ENCODE measurements at regions not wholly inside any gene's neighbourhood (a gene's known extent, or its start where the extent isn't known, plus 50 kb on each side); places are given as distances from the start of the nearest gene placed in this dataset.
"Not testable (repeated sequence)": the region's sequence is repeated elsewhere in the genome, so short reads cannot be mapped to it uniquely, and the experiment has no call there.

GRCh38 chr5:67814569-67815311 is 400.8 kb upstream of the PIK3R1 start:
- DNase-seq: no peak

GRCh38 chr5:67813877-67814539 is 401.5 kb upstream of the PIK3R1 start:
- ATAC-seq (no peak), DNase-seq (no peak)

More at GRCh38 chr5:67814569-67815311, 400.8 kb upstream of the PIK3R1 start:
- ATAC-seq: no peak

DNA sequence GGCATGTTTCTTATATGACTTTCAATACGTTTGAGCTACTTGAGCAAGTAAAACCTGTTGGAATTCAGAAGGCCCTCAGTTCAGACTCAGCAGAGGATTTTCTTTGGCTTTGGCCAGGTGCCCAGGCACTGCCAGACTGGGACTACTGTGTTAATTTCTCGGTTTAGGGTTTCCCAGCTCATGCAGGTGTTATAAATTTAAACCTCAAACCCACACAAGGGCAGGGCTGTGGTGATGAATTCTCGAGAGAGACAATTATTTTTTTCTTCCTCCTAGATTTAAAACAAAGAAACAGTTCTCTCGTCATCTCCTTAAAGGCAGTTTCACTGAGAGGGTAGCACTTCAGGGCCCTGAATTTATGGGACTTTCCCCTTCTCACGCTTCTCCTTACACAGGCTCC is 406.0 kb upstream of the PIK3R1 start:
- no peak for DNase-seq
- ATAC-seq: no peak

GRCh38 chr5:67808340-67808739 is 407.2 kb upstream of the PIK3R1 start:
- DNase-seq (no peak), ATAC-seq (no peak)

DNA sequence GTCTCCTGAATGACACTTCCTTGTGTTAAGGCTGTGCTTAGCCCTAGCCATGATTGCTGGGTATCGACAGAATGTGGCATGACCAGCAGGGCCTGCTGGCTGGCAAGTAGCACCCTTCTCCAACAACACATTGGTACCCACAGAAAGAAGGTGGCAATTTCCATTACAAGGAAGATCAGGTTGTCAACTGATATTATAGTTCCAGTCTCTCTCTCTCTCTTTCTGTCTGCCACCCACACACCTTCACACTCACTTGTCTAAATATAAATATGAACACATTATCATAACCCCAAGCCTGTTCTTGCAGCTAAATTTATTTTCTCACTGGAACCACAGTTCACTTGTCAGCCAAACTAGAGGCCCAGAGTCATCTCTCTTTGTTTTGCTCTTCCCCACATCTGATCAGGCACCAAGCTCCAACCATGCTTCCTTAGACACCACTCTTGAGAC is 408.1 kb upstream of the PIK3R1 start:
- ATAC-seq (no peak), DNase-seq (no peak)

DNA sequence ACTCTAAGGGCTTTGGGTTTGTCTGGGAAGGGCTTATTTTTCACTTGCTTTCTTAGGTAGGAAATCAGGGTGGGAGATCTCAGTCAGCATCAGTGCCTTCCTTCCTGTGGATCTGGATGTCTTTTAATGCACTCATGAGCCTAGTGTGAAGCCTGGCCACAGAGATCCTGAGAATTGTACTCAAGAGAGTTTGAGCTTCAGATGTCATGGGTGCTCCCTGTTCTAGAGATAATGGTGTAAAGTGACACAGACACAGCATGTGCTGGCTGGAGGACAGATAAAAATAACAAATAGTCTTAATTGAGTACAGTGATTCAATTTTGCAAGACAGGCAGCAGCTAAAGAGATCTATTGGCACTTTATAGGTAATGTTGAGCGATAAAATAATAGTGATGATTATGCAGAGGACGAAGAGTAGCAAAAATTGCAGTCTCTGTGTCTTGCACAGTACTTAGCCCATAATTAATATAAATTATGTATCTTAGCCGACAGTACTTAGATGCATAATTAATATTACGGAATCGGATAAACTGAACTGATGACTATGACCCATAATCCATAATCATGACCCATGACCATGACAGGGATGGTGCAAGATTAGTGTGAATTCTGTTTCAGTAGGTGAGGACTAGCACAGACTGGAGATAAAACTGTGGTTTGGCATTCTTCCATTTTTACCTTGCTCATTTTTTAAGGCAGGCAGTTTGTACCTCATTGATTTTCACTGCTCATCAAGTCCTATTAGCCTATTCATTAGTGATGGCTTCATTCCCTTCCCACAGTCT is 408.7 kb upstream of the PIK3R1 start:
- DNase-seq (no peak), ATAC-seq (no peak)

DNA sequence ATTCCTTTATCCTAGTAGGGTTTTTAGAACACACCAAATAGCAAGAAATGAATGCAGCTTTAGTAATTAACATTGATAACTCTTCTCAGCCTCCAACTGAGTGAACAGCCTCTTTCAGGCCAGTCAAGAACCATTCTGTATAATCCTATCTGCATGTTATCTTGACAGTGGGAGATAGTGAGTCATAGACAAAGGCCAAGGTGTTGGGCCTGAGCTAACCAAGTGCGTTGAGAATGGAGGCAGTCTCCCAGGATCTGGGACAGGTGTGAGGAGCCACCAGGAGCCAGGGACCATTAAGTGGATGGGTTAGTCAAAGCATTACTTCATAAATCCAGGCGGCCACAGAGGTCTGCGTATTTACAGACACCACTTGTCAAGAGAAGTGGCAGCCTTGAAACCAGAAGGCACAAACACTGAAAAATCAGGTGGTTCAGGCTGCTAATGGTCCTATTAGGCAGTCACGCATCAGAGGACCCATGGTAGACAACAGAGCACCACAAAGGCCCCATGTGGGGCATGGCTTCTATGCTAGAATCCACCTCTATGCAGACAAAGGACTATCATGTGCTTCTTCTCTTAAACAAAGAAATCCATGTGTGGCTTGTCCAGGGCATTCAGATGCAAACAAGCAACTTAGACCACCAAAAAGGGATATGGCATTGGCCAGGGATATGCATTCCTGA is 409.7 kb upstream of the PIK3R1 start:
- ATAC-seq: no peak
- no peak for DNase-seq

- DNase-seq (no peak), ATAC-seq (no peak)
Observed at GRCh38 chr5:67802766-67803165, 412.8 kb upstream of the PIK3R1 start.

- no peak for ATAC-seq
- DNase-seq: no peak
Observed at GRCh38 chr5:67799732-67800234, 415.8 kb upstream of the PIK3R1 start.

DNA sequence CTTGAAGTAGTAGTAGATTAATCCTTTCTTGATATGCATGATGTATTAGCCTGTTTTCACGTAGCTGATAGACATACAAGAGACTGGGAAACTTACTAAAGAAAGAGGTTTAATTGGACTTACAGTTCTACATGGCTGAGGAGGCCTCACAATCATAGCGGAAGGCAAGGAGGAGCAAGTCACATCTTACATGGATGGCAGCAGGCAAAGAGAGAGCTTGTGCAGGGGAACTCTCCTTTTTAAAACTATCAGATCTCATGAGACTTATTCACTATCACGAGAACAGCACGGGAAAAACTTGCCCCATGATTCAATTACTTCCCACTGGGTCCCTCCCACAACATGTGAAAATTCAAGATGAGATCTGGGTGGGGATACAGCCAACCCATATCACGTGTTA is 417.1 kb upstream of the PIK3R1 start:
- not testable (repeated sequence) for ATAC-seq, DNase-seq

DNA sequence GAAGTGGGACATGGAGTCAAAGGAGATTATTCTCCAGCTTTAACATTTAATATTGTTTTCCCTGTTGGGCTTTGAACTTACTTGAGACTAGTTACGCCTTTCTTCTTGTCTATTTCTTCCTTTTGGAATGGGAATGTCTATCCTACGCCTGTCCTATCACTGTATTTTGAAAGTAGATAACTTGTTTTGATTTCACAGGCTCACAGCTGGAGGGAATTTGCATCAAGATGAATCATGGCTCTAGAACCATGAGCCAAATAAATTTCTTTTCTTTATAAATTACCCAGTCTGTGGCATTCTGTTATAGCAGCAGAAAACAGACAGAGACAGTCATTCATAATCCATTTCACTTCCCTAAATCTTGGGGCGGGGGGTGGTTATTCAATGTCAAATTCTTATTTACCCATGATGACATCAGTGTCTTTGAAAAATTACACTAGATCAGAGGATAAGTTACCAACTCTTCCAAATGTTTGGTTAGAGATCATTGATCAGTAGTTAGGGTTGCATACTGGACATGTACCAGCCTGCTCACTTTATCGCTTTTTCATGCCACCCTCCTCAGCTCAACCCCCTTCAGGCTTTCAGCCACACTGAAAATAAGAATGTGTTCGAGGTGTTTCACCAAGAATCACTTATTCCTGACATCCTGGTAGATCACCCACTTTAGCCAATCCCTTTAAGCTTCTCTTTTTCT is 419.6 kb upstream of the PIK3R1 start:
- ATAC-seq (no peak), DNase-seq (no peak)

- DNase-seq (no peak), ATAC-seq (no peak)
Observed at GRCh38 chr5:67793966-67794365, 421.6 kb upstream of the PIK3R1 start.

DNA sequence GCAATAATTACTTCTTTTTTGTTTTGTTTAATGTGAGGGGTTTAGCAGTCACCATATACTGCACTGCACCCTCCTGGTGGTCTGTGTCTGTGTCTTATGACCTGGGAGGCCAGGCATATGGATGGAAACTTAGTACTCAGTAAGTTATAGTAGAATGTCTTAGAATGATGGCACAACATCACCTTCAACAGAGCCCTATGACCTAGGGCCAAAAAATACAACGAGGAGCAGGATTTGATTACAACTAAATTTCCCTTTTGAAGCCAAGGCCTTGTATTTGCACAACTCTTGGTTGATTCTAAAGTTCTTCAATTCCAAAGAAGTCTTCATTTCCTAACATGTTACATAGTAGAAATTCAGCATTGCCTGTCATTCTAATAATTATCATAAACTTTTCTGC is 422.1 kb upstream of the PIK3R1 start:
- ATAC-seq (no peak), DNase-seq (no peak)

DNA sequence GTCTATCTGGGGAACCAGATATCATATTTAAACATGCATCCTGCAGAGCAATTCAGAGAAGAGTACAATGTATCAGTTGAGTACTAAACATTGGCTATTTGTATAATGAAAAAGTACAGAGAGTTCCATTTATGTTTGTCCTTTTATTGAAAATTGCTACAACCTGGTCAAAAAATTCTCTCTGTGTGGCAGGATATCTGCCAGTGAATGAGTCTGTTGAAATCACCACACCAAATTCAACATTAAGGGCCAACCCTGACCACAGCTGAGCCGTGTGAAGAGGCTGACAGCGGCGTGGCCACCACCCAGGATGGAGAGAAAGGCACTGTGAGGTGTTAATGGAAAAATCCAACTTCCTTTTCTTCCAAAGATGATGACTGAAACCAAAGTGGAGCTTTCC is 422.7 kb upstream of the PIK3R1 start:
- DNase-seq (no peak), ATAC-seq (no peak)

GRCh38 chr5:67790390-67790789 is 425.2 kb upstream of the PIK3R1 start:
- DNase-seq (no peak), ATAC-seq (no peak)

DNA sequence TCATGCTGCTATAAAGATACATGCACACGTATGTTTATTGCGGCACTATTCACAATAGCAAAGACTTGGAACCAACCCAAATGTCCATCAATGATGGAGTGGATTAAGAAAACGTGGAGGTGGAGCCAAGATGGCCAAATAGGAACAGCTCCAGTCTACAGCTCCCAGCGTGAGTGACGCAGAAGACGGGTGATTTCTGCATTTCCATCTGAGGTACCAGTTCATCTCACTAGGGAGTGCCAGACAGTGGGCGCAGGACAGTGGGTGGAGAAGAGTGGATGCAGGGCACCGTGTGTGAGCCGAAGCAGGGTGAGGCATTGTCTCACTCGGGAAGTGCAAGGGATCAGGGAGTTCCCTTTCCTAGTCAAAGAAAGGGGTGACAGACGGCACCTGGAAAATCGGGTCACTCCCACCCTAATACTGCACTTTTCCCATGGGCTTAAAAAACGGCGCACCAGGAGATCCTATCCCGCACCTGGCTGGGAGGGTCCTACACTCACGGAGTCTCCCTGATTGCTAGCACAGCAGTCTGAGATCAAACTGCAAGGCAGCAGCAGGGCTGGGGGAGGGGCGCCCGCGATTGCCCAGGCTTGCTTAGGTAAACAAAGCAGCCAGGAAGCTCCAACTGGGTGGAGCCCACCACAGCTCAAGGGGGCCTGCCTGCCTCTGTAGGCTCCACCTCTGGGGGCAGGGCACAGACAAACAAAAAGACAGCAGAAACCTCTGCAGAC is 435.5 kb upstream of the PIK3R1 start:
- not testable (repeated sequence) for ATAC-seq, DNase-seq

GRCh38 chr5:67774786-67775185 is 440.8 kb upstream of the PIK3R1 start:
- no peak for ATAC-seq
- no peak for DNase-seq

DNA sequence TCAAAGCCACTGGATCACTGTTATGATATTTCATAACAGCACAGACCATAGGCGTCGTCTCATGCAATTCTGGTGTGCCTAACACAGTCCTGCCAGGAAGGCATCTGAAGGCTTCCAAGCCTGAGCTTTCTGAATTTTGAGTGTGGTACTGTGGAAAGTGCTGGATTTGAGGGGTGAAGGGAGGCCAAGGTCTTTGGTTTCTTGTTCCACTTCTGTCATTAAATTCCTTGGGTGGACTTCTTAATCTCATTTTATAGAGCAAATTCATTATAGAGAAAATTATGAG is 441.3 kb upstream of the PIK3R1 start:
- ATAC-seq: no peak
- DNase-seq: no peak

GRCh38 chr5:67773411-67774266 is 441.9 kb upstream of the PIK3R1 start:
- DNase-seq: no peak

GRCh38 chr5:67771791-67772190 is 443.8 kb upstream of the PIK3R1 start:
- DNase-seq (no peak), ATAC-seq (no peak)

More at GRCh38 chr5:67773411-67774266, 441.9 kb upstream of the PIK3R1 start:
- no peak for ATAC-seq

Data from stimulated activated naive CD8-positive, alpha-beta T cell treated with anti-CD3 and anti-CD28 coated beads, Interleukin-15, Interleukin-2, amounts not matched to agents 100 U/mL and 50 U/mL, for 24 hours (primary cell).